Activated T-helper 2 cell treated with anti-CD3 and anti-CD28 coated beads, Interferon-gamma antibody, Interleukin-2, Interleukin-4, amounts not matched to agents 10 μg/mL and 5 μg/mL and 100 μg/mL, durations not matched to agents 14 hours and 24 hours and 36 hours (primary cell): ENCODE measurements at regions not wholly inside any gene's neighbourhood (a gene's known extent, or its start where the extent isn't known, plus 50 kb on each side); places are given as distances from the start of the nearest gene placed in this dataset.

ENCODE experiments used
- DNase-seq: peaks from one replicate; pipeline ENCODE4 v3.0.0; 2021; ENCODE audit warnings: low spot score
- H3K27ac Mint-ChIP-seq: one replicate; pipeline ENCODE4 v1.8.0; 2021; ENCODE audit warnings: mixed read lengths
- H3K27me3 Mint-ChIP-seq: one replicate; pipeline ENCODE4 v1.8.0; 2021; ENCODE audit warnings: low read depth, mixed read lengths
- H3K36me3 Mint-ChIP-seq: one replicate; pipeline ENCODE4 v1.8.0; 2021; ENCODE audit warnings: low read depth, mixed read lengths
- H3K4me1 Mint-ChIP-seq: one replicate; pipeline ENCODE4 v1.8.0; 2021; ENCODE audit warnings: low read depth, mixed read lengths
- H3K4me3 Mint-ChIP-seq: one replicate; pipeline ENCODE4 v1.8.0; 2021; ENCODE audit warnings: low read depth, mild to moderate bottlenecking, moderate library complexity, mixed read lengths
- H3K9me3 Mint-ChIP-seq: one replicate; pipeline ENCODE4 v1.8.0; 2021; ENCODE audit warnings: mixed read lengths
- intact Hi-C: fragments of 100-400 bp; cut with micrococcal nuclease; formaldehyde crosslinking; loops from one replicate; pipeline ENCODE4 v1.15.1; 2023

DNA sequence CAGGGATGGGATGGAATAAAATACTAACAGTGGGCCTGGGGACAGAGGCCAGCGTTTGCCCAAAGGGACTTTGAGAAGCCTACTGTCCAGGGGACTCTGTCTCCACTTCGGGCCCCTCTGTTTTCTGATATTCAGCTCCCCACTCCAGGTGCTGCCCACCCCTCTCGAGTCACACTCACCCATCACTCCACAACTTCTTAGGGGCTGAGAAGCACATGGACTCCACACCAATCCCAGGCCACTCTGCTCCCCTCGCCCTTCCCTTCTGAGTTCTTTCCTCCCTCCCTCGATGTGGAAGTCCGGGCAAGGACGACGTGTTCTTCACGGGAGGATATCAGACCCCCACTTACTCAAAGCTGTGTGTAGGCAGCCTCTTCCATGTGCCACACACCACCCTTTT is 124.5 kb downstream of the BARX1 start:
- no peak overlapping the region for H3K4me3 Mint-ChIP-seq
- no peak overlapping the region for H3K27ac Mint-ChIP-seq
- peaks cover 21% of the 10 kb centered on the region for H3K27me3 Mint-ChIP-seq
- H3K4me1 Mint-ChIP-seq, result no peaks in the 10 kb centered on the region
- no peaks in the 10 kb centered on the region for H3K36me3 Mint-ChIP-seq
- intact Hi-C loops, result no loop called here
- DNase-seq, result no peak
- no peaks in the 10 kb centered on the region for H3K9me3 Mint-ChIP-seq

GRCh38 chr9:93830012-93830596 is 125.1 kb downstream of the BARX1 start:
- no peak for DNase-seq
- Mint-ChIP-seq H3K36me3 (no peaks in the 10 kb centered on the region), H3K27me3 (peaks cover 20% of the 10 kb centered on the region), H3K27ac (no peak overlapping the region), H3K4me3 (no peak overlapping the region), H3K4me1 (no peaks in the 10 kb centered on the region), H3K9me3 (no peaks in the 10 kb centered on the region)
- intact Hi-C loops, result no loop called here

- H3K36me3 Mint-ChIP-seq, result no peaks in the 10 kb centered on the region
- no peaks in the 10 kb centered on the region for H3K9me3 Mint-ChIP-seq
- no peak overlapping the region for H3K27ac Mint-ChIP-seq
- peaks cover 18% of the 10 kb centered on the region for H3K27me3 Mint-ChIP-seq
- DNase-seq, result no peak
- no peak overlapping the region for H3K4me3 Mint-ChIP-seq
- intact Hi-C loops, result no loop called here
- H3K4me1 Mint-ChIP-seq, result no peaks in the 10 kb centered on the region
Observed at GRCh38 chr9:93829271-93830011, 125.7 kb downstream of the BARX1 start.

DNA sequence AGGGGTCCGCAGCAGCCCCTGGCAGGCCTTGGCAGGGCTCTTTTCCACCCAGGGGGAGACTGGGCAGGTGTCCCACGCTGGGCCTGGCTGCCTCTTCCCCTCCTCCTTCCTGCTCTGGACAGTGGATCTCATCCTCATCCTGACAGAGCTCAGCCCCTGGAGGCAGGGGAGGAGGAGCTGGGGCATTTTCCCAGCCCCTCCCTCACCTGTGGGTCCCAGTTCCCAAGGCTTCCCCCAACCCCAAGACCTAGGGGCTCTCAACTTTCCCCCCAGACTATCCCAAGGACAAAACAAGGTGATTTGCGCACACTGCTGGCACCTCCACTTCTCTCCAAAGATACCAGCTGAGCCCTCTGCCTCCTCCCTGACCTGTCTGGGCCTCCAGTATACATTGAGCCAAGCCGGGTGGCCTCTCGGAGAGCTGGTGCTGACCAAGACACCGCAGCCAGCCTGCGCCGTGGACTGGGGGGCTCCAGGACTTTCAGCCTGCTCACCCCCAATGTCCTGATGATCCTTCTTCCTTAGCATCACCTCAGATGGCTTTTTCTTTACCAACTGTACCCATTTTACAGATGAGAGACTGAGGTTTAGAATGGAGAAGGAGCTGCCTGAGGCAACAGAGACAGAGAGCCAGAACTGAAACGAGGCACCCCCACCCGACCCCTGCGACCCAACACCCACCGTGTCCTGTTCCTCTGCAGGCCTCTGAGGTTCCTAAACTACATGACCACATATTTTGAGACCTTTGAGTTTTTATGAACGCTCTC is 126.6 kb downstream of the BARX1 start:
- intact Hi-C loops, result no loop called here
- Mint-ChIP-seq H3K4me1 (no peaks in the 10 kb centered on the region), H3K36me3 (no peaks in the 10 kb centered on the region), H3K27me3 (peaks cover 17% of the 10 kb centered on the region), H3K9me3 (no peaks in the 10 kb centered on the region), H3K4me3 (no peak overlapping the region), H3K27ac (no peak overlapping the region)
- no peak for DNase-seq

GRCh38 chr9:93827545-93828330 is 127.4 kb downstream of the BARX1 start:
- DNase-seq, result no peak
- Mint-ChIP-seq H3K4me1 (no peaks in the 10 kb centered on the region), H3K9me3 (no peaks in the 10 kb centered on the region), H3K36me3 (no peaks in the 10 kb centered on the region), H3K4me3 (no peak overlapping the region), H3K27ac (no peak overlapping the region), H3K27me3 (peaks cover 17% of the 10 kb centered on the region)
- intact Hi-C loops, result loop anchor here (2.0 kb wide), 1 partner anchor 135 kb away; no protein-coding TSS in a partner anchor

GRCh38 chr9:93826905-93827544 is 128.1 kb downstream of the BARX1 start:
- H3K4me3 Mint-ChIP-seq, result no peak overlapping the region
- H3K27ac Mint-ChIP-seq, result no peak overlapping the region
- no peaks in the 10 kb centered on the region for H3K4me1 Mint-ChIP-seq
- intact Hi-C loops, result loop anchor here (2.0 kb wide), 1 partner anchor 136 kb away; no protein-coding TSS in a partner anchor
- H3K27me3 Mint-ChIP-seq, result peaks cover 17% of the 10 kb centered on the region
- H3K9me3 Mint-ChIP-seq, result no peaks in the 10 kb centered on the region
- no peak for DNase-seq
- H3K36me3 Mint-ChIP-seq, result no peaks in the 10 kb centered on the region

DNA sequence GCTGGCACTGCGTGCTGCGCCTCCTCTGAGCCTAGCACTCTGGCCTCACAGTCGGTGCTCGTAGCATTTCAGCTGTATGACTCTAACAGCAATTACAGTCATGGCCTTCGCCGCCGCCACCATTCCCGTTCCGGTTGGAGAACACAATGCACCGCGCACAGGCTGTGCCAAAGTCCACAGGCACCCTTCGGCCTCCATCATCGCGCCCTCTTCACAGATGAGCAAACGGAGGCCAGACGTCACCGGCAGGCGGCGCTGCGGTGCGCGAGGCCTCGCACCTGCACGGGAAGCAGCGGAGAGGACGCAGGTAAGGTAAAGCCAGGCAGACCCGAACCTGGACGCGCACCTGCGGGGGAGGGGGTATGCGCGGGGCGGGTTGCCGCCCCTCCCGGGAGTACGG is 128.9 kb downstream of the BARX1 start:
- Mint-ChIP-seq H3K36me3 (no peaks in the 10 kb centered on the region), H3K4me3 (no peak overlapping the region), H3K4me1 (no peaks in the 10 kb centered on the region), H3K27me3 (peaks cover 20% of the 10 kb centered on the region), H3K27ac (no peak overlapping the region), H3K9me3 (no peaks in the 10 kb centered on the region)
- intact Hi-C loops, result loop anchor here (2.0 kb wide), 1 partner anchor 137 kb away; no protein-coding TSS in a partner anchor
- no peak for DNase-seq

GRCh38 chr9:93825348-93826115 is 129.6 kb downstream of the BARX1 start:
- Mint-ChIP-seq H3K36me3 (no peaks in the 10 kb centered on the region), H3K4me3 (no peak overlapping the region), H3K9me3 (no peaks in the 10 kb centered on the region), H3K4me1 (no peaks in the 10 kb centered on the region), H3K27ac (no peak overlapping the region), H3K27me3 (peaks cover 20% of the 10 kb centered on the region)
- no peak for DNase-seq
- intact Hi-C loops, result loop anchor here (2.0 kb wide), 1 partner anchor 137 kb away; no protein-coding TSS in a partner anchor

GRCh38 chr9:93824386-93825294 is 130.5 kb downstream of the BARX1 start:
- Mint-ChIP-seq H3K36me3 (no peaks in the 10 kb centered on the region), H3K27ac (no peak overlapping the region), H3K4me3 (no peak overlapping the region), H3K9me3 (no peaks in the 10 kb centered on the region), H3K4me1 (no peaks in the 10 kb centered on the region), H3K27me3 (peaks cover 20% of the 10 kb centered on the region)
- intact Hi-C loops, result no loop called here
- no peak for DNase-seq

DNA sequence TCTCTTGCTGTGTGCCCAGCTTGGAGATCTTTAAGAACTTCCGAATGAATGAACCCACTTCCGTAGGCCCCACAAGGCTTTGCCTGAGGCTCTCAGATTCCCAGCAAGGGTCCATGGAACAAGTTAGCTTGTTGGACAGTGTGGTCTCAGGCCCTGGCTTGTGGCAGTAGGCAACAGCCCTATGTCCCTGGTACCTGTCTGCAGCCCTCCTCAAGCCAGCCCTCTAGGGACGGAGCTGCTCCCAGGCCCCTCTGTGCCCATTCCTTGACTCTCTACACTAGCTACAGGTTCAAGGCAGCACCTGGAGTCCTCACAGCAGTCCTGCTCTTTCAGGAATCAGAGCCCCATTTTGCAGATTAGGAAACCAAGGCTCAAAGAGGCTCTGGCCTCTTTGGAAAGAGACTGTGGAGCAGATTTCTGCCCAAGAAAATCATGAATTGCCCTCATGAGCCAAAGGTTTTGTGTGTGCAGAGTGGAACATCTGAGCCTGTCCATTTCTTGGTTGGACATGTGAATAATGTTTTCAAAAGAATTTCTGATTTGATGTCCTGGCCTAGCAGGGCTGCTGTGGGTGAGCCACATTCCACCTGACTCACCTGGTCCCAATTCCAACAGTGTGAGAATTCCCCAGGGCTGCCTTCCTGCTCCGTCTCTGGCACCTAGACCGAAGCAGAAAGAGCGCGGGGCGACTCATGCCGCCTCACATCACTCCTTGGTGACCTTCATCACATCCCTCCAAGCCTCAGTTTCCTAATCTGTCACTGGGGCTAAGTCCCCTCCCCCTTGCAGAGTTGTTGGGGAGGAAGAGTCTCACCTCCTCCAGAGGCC is 131.7 kb downstream of the BARX1 start:
- H3K27ac Mint-ChIP-seq, result no peak overlapping the region
- intact Hi-C loops, result no loop called here
- no peaks in the 10 kb centered on the region for H3K36me3 Mint-ChIP-seq
- H3K4me1 Mint-ChIP-seq, result no peaks in the 10 kb centered on the region
- peaks cover 15% of the 10 kb centered on the region for H3K27me3 Mint-ChIP-seq
- no peak overlapping the region for H3K4me3 Mint-ChIP-seq
- no peak for DNase-seq
- no peaks in the 10 kb centered on the region for H3K9me3 Mint-ChIP-seq
